Subcutaneous abdominal adipose tissue (tissue), 5 donors: ENCODE measurements at regions not wholly inside any gene's neighbourhood (a gene's known extent, or its start where the extent isn't known, plus 50 kb on each side); places are given as distances from the start of the nearest gene placed in this dataset.

Experiments
- H3K27ac ChIP-seq: one replicate; pipeline ENCODE4 v1.7.0; 2013; ENCODE audit warnings: low read depth, mild to moderate bottlenecking, inconsistent platforms, low read length, moderate library complexity
- H3K27me3 ChIP-seq, 5 donors: one replicate each; pipeline ENCODE4 v1.7.0; 2013; ENCODE audit warnings: low read length in 5 of 5, inconsistent platforms in 1 of 5; ENCODE audit not compliant: control insufficient read depth in 5 of 5, insufficient read depth in 4 of 5
- H3K36me3 ChIP-seq, 5 donors: one replicate each; pipeline ENCODE4 v1.7.0; 2013; ENCODE audit warnings: low read length in 5 of 5; ENCODE audit not compliant: control insufficient read depth in 5 of 5, insufficient read depth in 5 of 5
- H3K4me1 ChIP-seq, 5 donors: one replicate each; pipeline ENCODE4 v1.7.0; 2013; ENCODE audit warnings: low read length in 5 of 5, mild to moderate bottlenecking in 3 of 5, moderate library complexity in 1 of 5; ENCODE audit not compliant: control insufficient read depth in 5 of 5, insufficient read depth in 5 of 5
- H3K4me3 ChIP-seq, 5 donors: one replicate each; pipeline ENCODE4 v1.7.0; 2013; ENCODE audit warnings: low read length in 5 of 5, low read depth in 1 of 5
- H3K9ac ChIP-seq, 5 donors: one replicate each; pipeline ENCODE4 v1.7.0; 2013; ENCODE audit warnings: low read length in 5 of 5, mild to moderate bottlenecking in 4 of 5, moderate library complexity in 3 of 5
- H3K9me3 ChIP-seq, 5 donors: one replicate each; pipeline ENCODE4 v1.7.0; 2013; ENCODE audit warnings: low read length in 5 of 5; ENCODE audit not compliant: control insufficient read depth in 5 of 5
- donor health status: healthy.
- donor health status: healthy.
- donor health status: healthy.
- donor health status: healthy.
- donor health status: healthy.

GRCh38 chr5:90144625-90145327 is 264.8 kb downstream of the CETN3 start:
- Histone ChIP-seq H3K9me3 (peaks cover 0 to 7% (median 0%) of the 10 kb centered on the region in 5 donors), H3K9ac (no peak overlapping the region), H3K36me3 (no peaks in the 10 kb centered on the region), H3K27me3 (no peaks in the 10 kb centered on the region), H3K4me1 (no peaks in the 10 kb centered on the region), H3K27ac (no peak overlapping the region), H3K4me3 (no peak overlapping the region)

GRCh38 chr5:90142541-90142940 is 267.0 kb downstream of the CETN3 start:
- H3K9me3 ChIP-seq = peaks cover 0 to 7% (median 0%) of the 10 kb centered on the region in 5 donors
- H3K36me3 ChIP-seq = no peaks in the 10 kb centered on the region
- no peak overlapping the region for H3K27ac ChIP-seq
- H3K9ac ChIP-seq = no peak overlapping the region
- no peaks in the 10 kb centered on the region for H3K27me3 ChIP-seq
- H3K4me3 ChIP-seq = no peak overlapping the region
- no peaks in the 10 kb centered on the region for H3K4me1 ChIP-seq

DNA sequence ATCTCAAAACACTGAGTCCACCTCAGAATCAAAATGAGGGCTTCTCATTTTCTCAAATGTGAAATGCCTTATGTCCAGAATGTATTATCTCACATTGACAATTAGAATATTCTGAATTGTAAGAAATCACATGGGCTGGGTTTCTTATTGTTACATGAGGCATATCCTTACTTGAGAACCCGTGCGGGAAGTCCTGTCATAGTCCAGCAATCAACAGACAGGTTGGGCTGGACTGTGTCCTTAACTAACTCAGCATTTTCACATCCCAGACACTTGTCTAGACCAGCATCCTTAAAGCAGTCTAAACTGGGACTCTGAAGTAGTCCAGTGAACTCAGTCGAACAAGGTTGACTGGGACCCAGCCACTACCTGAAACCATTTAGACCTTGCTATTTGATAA is 267.6 kb downstream of the CETN3 start:
- Histone ChIP-seq H3K27ac (no peak overlapping the region), H3K9me3 (peaks cover 0 to 7% (median 0%) of the 10 kb centered on the region in 5 donors), H3K27me3 (no peaks in the 10 kb centered on the region), H3K9ac (no peak overlapping the region), H3K4me3 (no peak overlapping the region), H3K4me1 (no peaks in the 10 kb centered on the region), H3K36me3 (no peaks in the 10 kb centered on the region)

DNA sequence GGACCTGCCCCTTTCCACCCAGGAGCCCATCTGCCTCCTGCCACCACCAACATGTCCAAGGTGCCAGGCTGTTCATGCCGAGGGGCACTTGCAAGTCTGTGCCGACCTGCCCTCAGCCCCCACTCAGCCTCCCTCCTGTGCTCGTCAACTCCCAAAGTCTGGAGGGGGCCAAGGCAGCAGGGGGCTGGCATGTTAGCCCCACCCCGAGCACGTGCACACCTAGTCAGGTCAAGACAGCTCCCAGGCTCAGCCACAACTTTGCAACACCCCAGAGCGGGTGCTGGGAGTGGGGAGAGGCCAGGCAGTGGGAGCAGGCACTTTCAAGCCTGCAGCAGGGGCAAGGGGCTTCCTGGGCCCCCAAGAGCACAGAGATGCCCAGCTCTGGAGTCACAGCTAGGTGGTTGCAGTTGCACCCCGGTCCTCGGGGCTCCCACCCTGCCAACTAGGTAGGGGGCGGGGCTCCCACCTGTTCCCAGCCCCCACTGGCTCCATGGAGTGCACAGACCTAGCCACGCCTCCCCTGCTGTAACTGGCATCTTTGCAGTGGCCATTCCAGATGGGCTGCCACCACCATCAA is 272.5 kb downstream of the CETN3 start:
- H3K4me3 ChIP-seq = no peak overlapping the region
- peaks cover 0 to 9% (median 0%) of the 10 kb centered on the region in 5 donors for H3K4me1 ChIP-seq
- no peak overlapping the region for H3K27ac ChIP-seq
- no peak overlapping the region for H3K9ac ChIP-seq
- no peaks in the 10 kb centered on the region for H3K36me3 ChIP-seq
- H3K27me3 ChIP-seq = no peaks in the 10 kb centered on the region
- no peaks in the 10 kb centered on the region for H3K9me3 ChIP-seq

DNA sequence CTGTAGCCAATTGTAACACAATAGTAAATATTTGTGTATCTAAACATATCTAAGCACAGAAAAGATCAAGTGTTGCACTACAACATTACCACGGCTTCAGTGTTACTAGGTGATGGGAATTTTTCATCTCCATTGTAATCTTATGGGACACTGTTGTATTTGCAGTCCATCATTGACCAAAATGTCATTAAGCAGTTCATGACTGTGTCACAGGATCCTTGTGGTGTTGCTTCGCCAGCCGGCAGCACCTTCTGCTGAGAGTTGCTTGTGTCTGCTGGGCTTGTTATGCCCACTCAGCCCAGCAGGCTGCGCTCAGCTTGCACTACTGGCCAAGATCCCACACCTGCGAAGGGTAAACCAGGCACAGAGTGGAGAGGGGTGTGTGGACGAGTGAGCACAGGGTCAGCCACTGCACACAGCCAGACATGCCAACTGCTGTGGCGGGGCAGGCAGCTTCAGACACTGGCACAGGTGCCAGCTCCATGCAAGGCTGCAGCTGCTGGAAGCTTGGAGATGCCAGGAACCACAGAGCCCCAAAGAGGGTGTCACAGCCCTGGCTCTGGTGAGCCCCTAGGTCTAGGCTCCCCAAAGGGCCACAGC is 273.7 kb downstream of the CETN3 start:
- Histone ChIP-seq H3K36me3 (no peaks in the 10 kb centered on the region), H3K4me1 (peaks cover 0 to 9% (median 0%) of the 10 kb centered on the region in 5 donors), H3K9ac (no peak overlapping the region), H3K27ac (no peak overlapping the region), H3K27me3 (no peaks in the 10 kb centered on the region), H3K4me3 (no peak overlapping the region), H3K9me3 (no peaks in the 10 kb centered on the region)

DNA sequence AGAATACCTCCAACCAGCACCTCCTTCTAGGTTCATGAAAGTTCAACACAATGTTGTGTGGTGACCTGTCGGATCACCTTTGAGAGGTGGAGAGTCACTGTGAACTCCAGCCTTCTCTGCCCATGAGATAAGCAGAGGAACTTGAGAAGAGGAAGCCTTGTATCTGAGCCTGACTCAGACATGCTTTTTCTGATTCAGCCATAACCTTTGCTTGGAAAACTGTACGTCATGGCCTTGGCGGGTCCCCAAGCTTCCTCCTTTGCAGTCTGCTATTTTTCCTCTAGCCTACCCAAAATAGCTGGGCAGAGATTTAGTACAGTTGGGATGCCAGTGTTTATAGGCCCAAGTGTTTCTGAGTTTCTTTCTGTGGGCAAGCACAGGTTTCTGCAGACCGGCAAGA is 274.7 kb downstream of the CETN3 start:
- H3K27ac ChIP-seq = no peak overlapping the region
- H3K9ac ChIP-seq = no peak overlapping the region
- H3K4me3 ChIP-seq = no peak overlapping the region
- H3K27me3 ChIP-seq = no peaks in the 10 kb centered on the region
- peaks cover 0 to 9% (median 0%) of the 10 kb centered on the region in 5 donors for H3K4me1 ChIP-seq
- H3K36me3 ChIP-seq = no peaks in the 10 kb centered on the region
- H3K9me3 ChIP-seq = no peaks in the 10 kb centered on the region

GRCh38 chr5:90134381-90134780 is 275.2 kb downstream of the CETN3 start:
- Histone ChIP-seq H3K4me1 (peaks cover 0 to 9% (median 0%) of the 10 kb centered on the region in 5 donors), H3K36me3 (no peaks in the 10 kb centered on the region), H3K9ac (no peak overlapping the region), H3K4me3 (no peak overlapping the region), H3K27ac (no peak overlapping the region), H3K27me3 (no peaks in the 10 kb centered on the region), H3K9me3 (no peaks in the 10 kb centered on the region)

DNA sequence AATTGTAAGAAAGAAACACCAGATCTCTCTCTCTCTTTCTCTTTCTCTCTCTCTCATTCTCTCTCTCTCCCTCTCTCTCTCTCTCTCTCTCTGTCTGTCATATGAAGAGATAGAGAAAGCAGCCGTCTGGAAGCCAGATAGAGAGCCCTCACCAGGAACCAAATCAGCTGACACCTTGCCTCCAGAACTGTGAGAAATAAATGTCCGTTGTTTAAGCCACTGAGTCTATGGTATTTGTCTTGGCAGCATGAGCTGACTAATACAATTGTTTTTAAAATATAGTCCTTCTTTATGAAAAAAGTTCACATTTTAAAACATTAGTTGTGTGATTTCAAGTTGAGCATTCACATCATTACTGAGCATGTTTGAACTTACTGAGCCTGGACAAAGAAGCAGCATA is 275.6 kb downstream of the CETN3 start:
- Histone ChIP-seq H3K9ac (no peak overlapping the region), H3K9me3 (no peaks in the 10 kb centered on the region), H3K27ac (no peak overlapping the region), H3K27me3 (no peaks in the 10 kb centered on the region), H3K36me3 (no peaks in the 10 kb centered on the region), H3K4me3 (no peak overlapping the region), H3K4me1 (peaks cover 0 to 9% (median 0%) of the 10 kb centered on the region in 5 donors)

- H3K27me3 ChIP-seq = no peaks in the 10 kb centered on the region
- H3K9ac ChIP-seq = no peak overlapping the region
- H3K4me1 ChIP-seq = peaks cover 0 to 9% (median 0%) of the 10 kb centered on the region in 5 donors
- no peak overlapping the region for H3K27ac ChIP-seq
- no peak overlapping the region for H3K4me3 ChIP-seq
- H3K36me3 ChIP-seq = no peaks in the 10 kb centered on the region
- H3K9me3 ChIP-seq = no peaks in the 10 kb centered on the region
Measured at GRCh38 chr5:90131383-90132133, 278.0 kb downstream of the CETN3 start.

- Histone ChIP-seq H3K9ac (no peak overlapping the region), H3K27ac (no peak overlapping the region), H3K4me3 (no peak overlapping the region), H3K36me3 (no peaks in the 10 kb centered on the region), H3K9me3 (no peaks in the 10 kb centered on the region), H3K4me1 (no peaks in the 10 kb centered on the region), H3K27me3 (no peaks in the 10 kb centered on the region)
Measured at GRCh38 chr5:90128551-90128950, 281.0 kb downstream of the CETN3 start.
